ENCODE measurements at regions not wholly inside any gene's neighbourhood (a gene's known extent, or its start where the extent isn't known, plus 50 kb on each side); places are given as distances from the start of the nearest gene placed in this dataset.
"Not testable (repeated sequence)": the region's sequence is repeated elsewhere in the genome, so short reads cannot be mapped to it uniquely, and the experiment has no call there.

GRCh38 chr9:110096674-110097073 is 111.3 kb downstream of the C9orf152 start:
- TF ChIP-seq CTCF (conservative IDR thresholded peaks at IDR 0.05; ENCODE audit: low read depth, low read length); EZH2phosphoT487 (IDR thresholded peaks at IDR 0.05; ENCODE audit: borderline replicate concordance, low read length): not testable (repeated sequence)

Data from PC-3 (cell line).